Spinal cord (tissue), 9 donors: ENCODE measurements at regions not wholly inside any gene's neighbourhood (a gene's known extent, or its start where the extent isn't known, plus 50 kb on each side); places are given as distances from the start of the nearest gene placed in this dataset.

Experiments used
- DNase-seq, 6 donors: peaks; one replicate each; pipeline versions ENCODE4 v3.0.0 to v3.0.0-alpha.2; 2013 to 2015; ENCODE audit warnings: low spot score in 6 of 6, low read depth in 4 of 6
- H3K27ac ChIP-seq: one replicate; pipeline ENCODE4 v1.5.1; 2013; ENCODE audit warnings: low read depth, low read length, control low read depth
- H3K27me3 ChIP-seq: one replicate; pipeline ENCODE4 v1.6.1; 2013; ENCODE audit warnings: low read length; ENCODE audit not compliant: control insufficient read depth, insufficient read depth
- H3K36me3 ChIP-seq: one replicate; pipeline ENCODE4 v1.6.1; 2013; ENCODE audit warnings: low read length; ENCODE audit not compliant: control insufficient read depth, insufficient read depth
- H3K4me1 ChIP-seq: one replicate; pipeline ENCODE4 v1.6.1; 2013; ENCODE audit warnings: low read length; ENCODE audit not compliant: control insufficient read depth, insufficient read depth
- H3K4me3 ChIP-seq: one replicate; pipeline ENCODE4 v1.5.1; 2013; ENCODE audit warnings: low read depth, low read length, control low read depth
- H3K9me3 ChIP-seq: one replicate; pipeline ENCODE4 v1.6.1; 2013; ENCODE audit warnings: low read length; ENCODE audit not compliant: control insufficient read depth, insufficient read depth
- WGBS: methylation state at CpG from one replicate; pipeline ENCODE4 v1.1.5; 2013; ENCODE audit warnings: missing lambda C conversion rate; ENCODE audit not compliant: insufficient coverage; 5-methylcytosine and 5-hydroxymethylcytosine counted together
- donor health status: healthy.

DNA sequence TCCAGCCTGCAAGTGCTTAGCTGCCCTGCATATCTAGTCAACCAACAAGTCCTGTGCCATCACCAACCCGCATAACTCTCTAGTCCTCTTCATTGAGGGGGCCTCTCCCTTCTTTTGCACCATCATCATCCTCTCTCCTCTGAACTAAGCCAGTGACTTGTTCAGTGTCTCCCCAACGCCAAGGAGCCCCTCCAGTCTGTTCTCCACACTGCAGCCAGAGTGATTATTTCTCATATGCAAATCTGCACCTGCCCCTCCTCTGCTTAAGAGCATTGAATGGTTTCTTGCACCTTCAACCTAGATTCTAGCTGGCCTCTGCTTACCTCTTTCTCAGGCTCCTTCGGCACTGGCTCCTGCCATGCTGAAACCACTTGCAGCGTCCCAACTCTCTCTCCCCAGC is 141.8 kb downstream of the FAM161A start:
- no peak overlapping the region for H3K4me3 ChIP-seq
- H3K27ac ChIP-seq, result no peak overlapping the region
- no peaks in the 10 kb centered on the region for H3K9me3 ChIP-seq
- peaks cover 3% of the 10 kb centered on the region for H3K4me1 ChIP-seq
- no peak for DNase-seq
- WGBS, result 88% methylated on average over 4 of the region's 4 CpGs
- H3K27me3 ChIP-seq, result no peaks in the 10 kb centered on the region
- no peaks in the 10 kb centered on the region for H3K36me3 ChIP-seq

DNA sequence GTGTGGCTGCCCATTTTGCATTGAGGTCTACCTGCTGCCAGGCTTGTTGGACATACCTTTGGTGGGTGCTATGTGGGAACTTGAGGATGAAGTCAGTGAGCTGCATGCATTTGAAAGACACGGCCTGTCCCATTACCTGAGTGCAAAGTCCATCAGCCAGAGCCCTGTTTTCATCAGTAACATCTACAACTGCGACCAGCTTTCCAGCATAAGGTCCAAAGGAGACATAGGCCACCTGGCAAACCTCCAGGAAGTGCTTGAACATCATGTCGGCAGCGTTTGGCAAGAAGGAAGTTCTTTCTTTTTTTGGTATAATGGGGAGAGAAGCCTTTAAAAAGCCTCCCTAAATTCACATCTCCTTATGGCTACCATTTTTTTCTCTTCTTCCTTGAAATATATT is 143.1 kb downstream of the FAM161A start:
- Histone ChIP-seq H3K4me1 (peaks cover 3% of the 10 kb centered on the region), H3K9me3 (no peaks in the 10 kb centered on the region), H3K27ac (no peak overlapping the region), H3K4me3 (no peak overlapping the region), H3K27me3 (no peaks in the 10 kb centered on the region), H3K36me3 (no peaks in the 10 kb centered on the region)
- WGBS, result 100% methylated on average over 2 of the region's 4 CpGs
- DNase-seq, result no peak

DNA sequence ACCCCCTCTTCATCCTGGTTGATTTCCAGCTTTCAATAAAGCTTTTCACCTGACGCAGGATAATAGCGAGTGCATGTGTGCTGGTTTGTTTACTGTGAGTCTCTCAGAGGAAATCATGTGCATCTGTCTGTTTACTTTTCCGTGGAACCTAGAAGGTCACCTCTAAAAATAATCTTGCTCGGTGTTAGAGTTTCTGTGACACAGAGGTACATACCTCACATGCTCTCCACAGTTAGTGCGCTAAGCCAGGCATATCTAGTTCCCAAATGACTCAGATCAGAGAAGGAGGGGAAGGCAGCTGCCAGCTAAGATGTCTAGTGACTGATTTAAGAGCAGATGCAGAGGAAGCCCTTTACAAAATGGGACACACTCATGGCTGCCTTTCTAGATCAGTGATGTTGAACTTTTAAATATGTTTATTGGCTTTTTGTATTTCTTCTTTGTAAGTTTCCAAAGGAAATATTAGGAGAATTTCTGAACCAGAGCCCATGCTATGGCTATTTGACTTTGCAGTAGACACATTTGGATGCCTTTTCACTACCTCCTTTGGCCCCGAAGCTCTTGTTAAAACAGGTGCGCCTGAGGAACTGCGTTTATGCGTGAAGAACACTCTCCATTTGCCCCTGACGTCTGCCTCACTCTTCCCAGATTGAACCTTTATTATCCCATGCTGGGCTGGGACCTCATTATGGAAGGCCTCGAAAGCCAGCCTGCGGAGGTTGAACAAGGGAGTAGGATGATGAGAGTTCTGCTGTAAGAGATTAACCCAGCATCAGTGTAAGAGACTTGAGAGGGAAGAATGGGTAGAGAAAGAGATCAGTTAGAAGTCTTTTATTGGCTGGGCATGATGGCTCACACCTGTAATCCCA is 145.6 kb downstream of the FAM161A start:
- DNase-seq, result peak in 1 of 6 donors; percentile 17
- Histone ChIP-seq H3K9me3 (no peaks in the 10 kb centered on the region), H3K4me3 (no peak overlapping the region), H3K27ac (no peak overlapping the region), H3K27me3 (no peaks in the 10 kb centered on the region), H3K4me1 (no peaks in the 10 kb centered on the region), H3K36me3 (no peaks in the 10 kb centered on the region)
- 78% methylated on average over 8 of the region's 12 CpGs for WGBS

DNA sequence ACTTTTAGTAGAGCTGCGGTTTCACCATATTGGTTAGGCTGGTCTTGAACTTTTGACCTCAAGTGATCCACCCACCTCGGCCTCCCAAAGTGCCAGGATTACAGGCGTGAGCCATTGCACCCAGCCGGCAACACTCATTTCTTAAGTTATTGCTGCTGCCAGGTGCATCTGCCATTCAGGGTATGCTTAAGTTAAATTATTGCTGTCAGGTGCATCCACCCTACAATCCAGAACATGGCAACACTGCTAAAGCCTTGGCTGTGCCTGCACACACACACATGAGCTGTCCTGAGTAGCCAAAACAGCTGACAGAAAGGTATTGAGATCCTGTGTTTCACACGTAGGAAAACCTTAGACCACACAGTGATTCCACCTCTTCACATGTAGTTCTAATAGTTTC is 148.2 kb downstream of the FAM161A start:
- no peak for DNase-seq
- no peak overlapping the region for H3K27ac ChIP-seq
- no peaks in the 10 kb centered on the region for H3K36me3 ChIP-seq
- no peaks in the 10 kb centered on the region for H3K4me1 ChIP-seq
- no peak overlapping the region for H3K4me3 ChIP-seq
- 96% methylated on average over 4 of the region's 5 CpGs for WGBS
- H3K9me3 ChIP-seq, result no peaks in the 10 kb centered on the region
- no peaks in the 10 kb centered on the region for H3K27me3 ChIP-seq

DNA sequence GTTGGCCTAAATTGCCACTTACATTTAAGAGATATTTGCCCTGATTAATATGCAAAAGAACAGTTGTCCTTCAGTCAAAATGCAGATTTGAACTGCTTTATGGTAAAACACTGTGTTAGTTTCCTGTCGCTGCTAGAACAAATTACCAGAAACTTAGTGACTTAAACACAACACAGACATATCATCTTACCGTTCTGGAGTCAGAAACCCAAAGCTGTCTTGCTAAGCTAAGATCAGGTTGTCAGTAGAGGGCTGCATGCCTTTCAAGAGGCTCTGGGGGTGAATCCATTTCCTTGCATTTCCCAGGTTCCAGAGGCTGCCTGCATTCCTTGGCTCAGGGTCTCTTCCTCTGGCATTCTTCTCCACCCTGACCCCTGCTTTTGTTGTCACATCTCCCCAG is 149.5 kb downstream of the FAM161A start:
- H3K9me3 ChIP-seq, result no peaks in the 10 kb centered on the region
- H3K36me3 ChIP-seq, result no peaks in the 10 kb centered on the region
- H3K27ac ChIP-seq, result no peak overlapping the region
- no peaks in the 10 kb centered on the region for H3K27me3 ChIP-seq
- no peaks in the 10 kb centered on the region for H3K4me1 ChIP-seq
- H3K4me3 ChIP-seq, result no peak overlapping the region
- no peak for DNase-seq
- 75% methylated on average over 1 of the region's 2 CpGs for WGBS

DNA sequence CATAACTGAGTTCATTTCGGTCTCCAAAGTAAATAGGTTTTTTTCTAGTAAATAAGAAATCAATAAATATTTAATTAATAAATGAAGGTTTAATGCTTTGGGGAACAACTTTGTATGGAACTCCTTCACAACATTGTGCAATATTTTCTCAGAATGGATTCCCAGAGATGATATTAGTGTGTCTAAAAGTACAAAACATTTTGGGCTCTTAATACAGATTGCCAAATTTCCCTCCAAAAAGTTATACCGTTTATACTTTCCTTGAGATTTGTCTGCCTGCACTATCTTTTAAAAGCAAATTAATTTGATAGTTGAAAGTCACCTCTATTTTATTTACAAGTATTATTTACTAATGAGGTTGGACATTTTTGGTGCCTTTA is 151.8 kb downstream of the FAM161A start:
- DNase-seq, result no peak
- Histone ChIP-seq H3K4me1 (no peaks in the 10 kb centered on the region), H3K36me3 (no peaks in the 10 kb centered on the region), H3K27ac (no peak overlapping the region), H3K4me3 (no peak overlapping the region), H3K27me3 (no peaks in the 10 kb centered on the region), H3K9me3 (no peaks in the 10 kb centered on the region)
- no CpG with 5 or more reads among the region's 2 CpGs for WGBS

DNA sequence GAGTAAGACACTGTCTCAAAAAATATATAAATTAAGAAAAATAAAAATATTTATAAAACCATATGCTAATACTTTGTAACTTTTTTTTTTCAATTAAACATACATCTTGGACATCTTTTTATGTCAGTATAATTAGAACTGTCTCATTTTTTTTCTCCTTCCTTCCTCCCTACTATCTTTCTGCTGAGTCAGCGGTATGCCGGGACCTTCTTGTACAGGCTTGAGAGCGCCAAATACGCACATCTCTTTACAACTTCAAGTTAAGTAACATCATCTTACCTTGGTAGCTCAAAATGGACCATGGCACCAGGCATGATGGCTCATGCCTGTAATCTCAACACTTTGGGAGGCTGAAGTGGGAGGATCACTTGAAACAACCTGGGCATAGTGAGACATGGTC is 153.4 kb downstream of the FAM161A start:
- no peak overlapping the region for H3K4me3 ChIP-seq
- no peak overlapping the region for H3K27ac ChIP-seq
- H3K36me3 ChIP-seq, result no peaks in the 10 kb centered on the region
- no peaks in the 10 kb centered on the region for H3K4me1 ChIP-seq
- H3K9me3 ChIP-seq, result no peaks in the 10 kb centered on the region
- H3K27me3 ChIP-seq, result no peaks in the 10 kb centered on the region
- DNase-seq, result no peak
- 100% methylated on average over 3 of the region's 4 CpGs for WGBS

DNA sequence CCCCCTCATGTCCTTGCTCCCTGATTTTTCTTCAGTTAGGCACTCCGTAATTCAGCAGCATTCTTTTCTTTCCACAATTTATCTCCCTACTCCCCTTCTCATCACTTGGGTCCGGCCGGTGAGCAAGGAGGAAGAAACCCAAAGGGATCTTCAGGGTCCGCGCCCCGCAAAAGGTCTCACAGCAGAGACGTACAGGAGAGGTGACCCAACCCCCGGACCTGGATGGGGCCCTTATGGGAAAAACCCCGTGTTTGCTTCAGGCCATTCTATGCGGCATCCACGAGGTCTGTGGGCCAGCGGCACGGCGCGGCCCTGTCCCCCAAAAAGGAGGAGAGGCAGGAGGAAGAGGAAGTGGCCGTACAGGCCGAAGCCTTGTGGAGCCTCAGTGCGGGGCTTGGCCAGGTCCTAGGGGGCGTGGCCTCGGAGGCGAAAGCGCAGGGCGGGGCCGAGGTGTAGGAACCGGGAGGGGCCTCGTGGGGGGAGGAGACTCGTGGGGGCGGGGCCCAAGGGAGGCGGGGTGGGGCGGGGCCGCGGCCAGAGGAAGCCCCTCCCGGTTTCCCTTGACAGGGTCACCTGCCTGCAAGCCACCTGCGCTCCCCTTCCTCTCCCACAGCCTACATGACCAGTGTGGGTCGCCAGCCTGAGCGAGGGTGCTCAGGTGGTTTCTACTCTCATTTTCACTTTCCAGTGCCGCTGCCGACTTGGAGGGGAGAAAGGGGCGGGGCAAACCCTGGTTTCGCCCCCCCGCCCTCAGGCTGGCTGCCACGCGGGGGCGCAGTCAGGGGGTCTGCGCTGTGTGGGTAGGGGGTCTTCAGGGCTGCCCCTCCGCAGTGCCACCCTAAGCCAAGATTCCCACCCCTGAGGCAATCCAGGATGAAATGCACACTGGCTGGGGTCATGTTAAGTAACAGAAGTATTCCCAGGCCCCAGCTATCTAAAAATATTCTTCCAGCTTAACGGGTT is 156.4 kb upstream of the XPO1 start:
- no peaks in the 10 kb centered on the region for H3K27me3 ChIP-seq
- DNase-seq, result peak; percentile 52 to 95 (median 76)
- no peaks in the 10 kb centered on the region for H3K9me3 ChIP-seq
- WGBS, result 5% methylated on average over 26 of the region's 47 CpGs
- no peaks in the 10 kb centered on the region for H3K36me3 ChIP-seq
- H3K4me3 ChIP-seq, result peak overlapping the region; percentile 90
- H3K27ac ChIP-seq, result peak overlapping the region; percentile 81
- peaks cover 11% of the 10 kb centered on the region for H3K4me1 ChIP-seq

DNA sequence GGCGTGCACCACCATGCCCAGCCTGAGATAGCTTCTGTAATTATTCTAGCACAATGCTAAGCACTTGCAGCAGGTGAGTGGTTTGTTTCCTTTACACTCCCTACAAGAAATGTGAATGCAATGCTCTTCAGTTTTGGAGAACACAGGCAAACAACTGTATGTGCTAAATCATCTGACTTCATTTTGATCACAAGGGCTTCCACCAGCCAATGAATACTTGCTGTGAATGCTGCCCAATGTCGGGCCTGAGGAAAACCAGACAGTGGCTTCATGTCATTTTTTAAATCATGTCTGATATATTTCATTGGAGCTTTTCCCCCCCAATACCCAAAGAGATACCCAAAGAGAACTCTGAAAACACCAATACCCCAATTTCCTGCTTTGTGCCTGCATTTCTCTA is 155.6 kb upstream of the XPO1 start:
- peak overlapping the region; percentile 81 for H3K27ac ChIP-seq
- H3K4me1 ChIP-seq, result peaks cover 11% of the 10 kb centered on the region
- no peak overlapping the region for H3K4me3 ChIP-seq
- H3K36me3 ChIP-seq, result no peaks in the 10 kb centered on the region
- WGBS, result no CpG with 5 or more reads among the region's 2 CpGs
- peak in 2 of 6 donors; percentile 10 to 20 for DNase-seq
- H3K9me3 ChIP-seq, result no peaks in the 10 kb centered on the region
- H3K27me3 ChIP-seq, result no peaks in the 10 kb centered on the region
